NCI-H1417 treated with DMSO at 0.1 percent for 48 hours (cell line): ENCODE measurements at regions not wholly inside any gene's neighbourhood (a gene's known extent, or its start where the extent isn't known, plus 50 kb on each side); places are given as distances from the start of the nearest gene placed in this dataset.
"Not testable (repeated sequence)": the region's sequence is repeated elsewhere in the genome, so short reads cannot be mapped to it uniquely, and the experiment has no call there.

Source experiments
- DNase-seq: peaks from one replicate; lab custom pipeline; 2025; lab: John Stamatoyannopoulos, UW

GRCh38 chr14:101616202-101616601 lies 54.9 kb downstream of the DIO3 start:
- DNase-seq: no peak

GRCh38 chr14:101619484-101619883 lies 58.2 kb downstream of the DIO3 start:
- DNase-seq: no peak

GRCh38 chr14:101620031-101620788 lies 58.9 kb downstream of the DIO3 start:
- DNase-seq: no peak

- no peak for DNase-seq
Measured at GRCh38 chr14:101620821-101621785, 59.8 kb downstream of the DIO3 start.

- DNase-seq: no peak
Measured at GRCh38 chr14:101622251-101623076, 61.2 kb downstream of the DIO3 start.

GRCh38 chr14:101623077-101623372 lies 61.7 kb downstream of the DIO3 start:
- no peak for DNase-seq

- no peak for DNase-seq
Measured at GRCh38 chr14:101623685-101624444, 62.6 kb downstream of the DIO3 start.

- DNase-seq: no peak
Measured at GRCh38 chr14:101624536-101624935, 63.2 kb downstream of the DIO3 start.

GRCh38 chr14:101625336-101626097 lies 64.2 kb downstream of the DIO3 start:
- DNase-seq: no peak

- DNase-seq: no peak
Measured at GRCh38 chr14:101626331-101626730, 65.0 kb downstream of the DIO3 start.

- no peak for DNase-seq
Measured at GRCh38 chr14:101627915-101628262, 66.6 kb downstream of the DIO3 start.

- no peak for DNase-seq
Measured at GRCh38 chr14:101628471-101628966, 67.2 kb downstream of the DIO3 start.

GRCh38 chr14:101628975-101629374 lies 67.7 kb downstream of the DIO3 start:
- DNase-seq: no peak

GRCh38 chr14:101630056-101630965 lies 69.0 kb downstream of the DIO3 start:
- no peak for DNase-seq

GRCh38 chr14:101631199-101631598 lies 69.9 kb downstream of the DIO3 start:
- no peak for DNase-seq

GRCh38 chr14:101631970-101632369 lies 70.7 kb downstream of the DIO3 start:
- DNase-seq: not testable (repeated sequence)

GRCh38 chr14:101632520-101632919 lies 71.2 kb downstream of the DIO3 start:
- no peak for DNase-seq

- no peak for DNase-seq
Measured at GRCh38 chr14:101633276-101633675, 72.0 kb downstream of the DIO3 start.

- DNase-seq: no peak
Measured at GRCh38 chr14:101634202-101634849, 73.0 kb downstream of the DIO3 start.
